GM12874 (cell line): ENCODE measurements at regions not wholly inside any gene's neighbourhood (a gene's known extent, or its start where the extent isn't known, plus 50 kb on each side); places are given as distances from the start of the nearest gene placed in this dataset.

Source experiments
- TF ChIP-seq, protein P1 (sequence below): IDR thresholded peaks from 2 replicates; pipeline ENCODE4 v1.5.1; 2011; ENCODE audit warnings: low read depth, mild to moderate bottlenecking, control low read depth, low read length, moderate library complexity; ENCODE audit not compliant: insufficient read depth

DNA sequence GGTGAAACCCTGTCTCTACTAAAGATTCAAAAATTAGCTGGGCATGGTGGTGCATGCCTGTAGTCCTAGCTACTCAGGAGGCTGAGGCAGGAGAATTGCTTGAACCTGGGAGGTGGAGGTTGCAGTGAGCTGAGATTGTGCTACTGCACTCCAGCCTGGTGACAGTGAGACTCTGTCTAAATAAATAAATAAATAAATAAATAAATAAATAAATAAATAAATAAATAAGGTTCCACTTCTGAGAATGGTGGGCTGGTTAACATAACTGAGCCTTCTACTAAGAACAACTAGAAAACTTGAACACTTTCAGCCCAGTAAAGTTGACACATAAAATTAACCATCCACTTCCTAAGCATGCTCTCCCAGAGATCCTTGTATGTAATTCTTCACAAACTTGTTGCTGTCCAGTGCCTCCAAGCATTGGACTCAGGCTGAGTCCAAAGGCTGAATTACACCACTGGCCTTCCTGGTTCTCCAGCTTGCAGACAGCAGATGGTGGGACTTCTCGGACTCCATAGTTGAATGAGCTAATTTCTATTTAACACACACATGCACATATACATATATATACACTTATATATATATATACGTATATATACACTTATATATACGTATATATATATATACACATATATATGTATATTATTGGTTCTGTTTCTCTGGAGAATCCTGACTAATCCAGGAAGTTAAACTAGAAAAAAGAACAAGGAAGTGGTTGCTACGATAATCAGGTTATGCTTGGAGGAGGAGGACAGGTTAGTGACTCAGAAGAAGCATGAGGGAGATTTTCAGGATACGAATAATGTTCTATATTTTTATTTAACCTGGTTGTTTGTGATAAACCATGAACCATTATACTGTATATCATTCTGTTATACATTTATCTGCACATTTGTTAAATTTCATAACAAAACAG lies 348.8 kb downstream of the METTL4 start:
- TF ChIP-seq, protein P1, sequence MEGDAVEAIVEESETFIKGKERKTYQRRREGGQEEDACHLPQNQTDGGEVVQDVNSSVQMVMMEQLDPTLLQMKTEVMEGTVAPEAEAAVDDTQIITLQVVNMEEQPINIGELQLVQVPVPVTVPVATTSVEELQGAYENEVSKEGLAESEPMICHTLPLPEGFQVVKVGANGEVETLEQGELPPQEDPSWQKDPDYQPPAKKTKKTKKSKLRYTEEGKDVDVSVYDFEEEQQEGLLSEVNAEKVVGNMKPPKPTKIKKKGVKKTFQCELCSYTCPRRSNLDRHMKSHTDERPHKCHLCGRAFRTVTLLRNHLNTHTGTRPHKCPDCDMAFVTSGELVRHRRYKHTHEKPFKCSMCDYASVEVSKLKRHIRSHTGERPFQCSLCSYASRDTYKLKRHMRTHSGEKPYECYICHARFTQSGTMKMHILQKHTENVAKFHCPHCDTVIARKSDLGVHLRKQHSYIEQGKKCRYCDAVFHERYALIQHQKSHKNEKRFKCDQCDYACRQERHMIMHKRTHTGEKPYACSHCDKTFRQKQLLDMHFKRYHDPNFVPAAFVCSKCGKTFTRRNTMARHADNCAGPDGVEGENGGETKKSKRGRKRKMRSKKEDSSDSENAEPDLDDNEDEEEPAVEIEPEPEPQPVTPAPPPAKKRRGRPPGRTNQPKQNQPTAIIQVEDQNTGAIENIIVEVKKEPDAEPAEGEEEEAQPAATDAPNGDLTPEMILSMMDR: no peak

DNA sequence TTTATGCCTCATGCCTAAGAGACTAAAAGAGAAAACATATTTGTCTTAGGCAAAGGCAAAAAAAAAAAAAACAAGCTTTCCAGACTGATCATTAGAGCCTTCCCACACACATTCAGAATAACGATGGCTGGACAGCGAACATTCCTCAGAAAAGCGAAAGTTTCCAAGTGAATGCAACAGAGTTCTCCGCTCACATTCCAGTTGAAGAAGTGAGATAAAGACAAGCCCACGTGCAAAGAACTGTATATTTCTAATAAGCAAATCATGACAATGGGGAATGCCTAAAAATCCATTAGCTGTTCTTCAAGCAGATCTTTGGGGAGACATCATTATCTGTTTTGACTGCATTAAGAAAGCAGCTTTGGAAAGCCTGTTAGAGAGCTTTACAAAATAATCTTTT lies 347.9 kb downstream of the METTL4 start:
- TF ChIP-seq, protein P1: no peak

DNA sequence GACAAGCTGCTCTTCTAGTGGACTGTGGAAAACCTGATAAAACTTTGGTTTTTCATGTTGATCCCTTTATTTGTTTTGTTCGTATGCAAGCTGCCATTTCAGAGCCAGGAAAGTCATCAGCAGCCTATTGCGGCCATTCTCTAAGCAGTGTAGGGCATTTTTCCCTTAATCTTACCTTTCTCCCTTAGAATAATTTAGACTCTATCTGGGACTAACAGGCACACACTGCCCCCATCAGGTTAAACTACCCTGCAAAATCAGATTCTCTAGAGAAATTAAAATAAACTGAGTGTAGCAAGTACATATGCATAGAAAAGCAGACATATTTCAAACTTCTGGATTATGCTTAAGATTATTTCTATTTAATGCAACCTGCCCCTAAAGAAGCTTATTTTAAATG lies 347.5 kb downstream of the METTL4 start:
- TF ChIP-seq, protein P1: peak; percentile 3; the same call in 1 of the 2 replicates

DNA sequence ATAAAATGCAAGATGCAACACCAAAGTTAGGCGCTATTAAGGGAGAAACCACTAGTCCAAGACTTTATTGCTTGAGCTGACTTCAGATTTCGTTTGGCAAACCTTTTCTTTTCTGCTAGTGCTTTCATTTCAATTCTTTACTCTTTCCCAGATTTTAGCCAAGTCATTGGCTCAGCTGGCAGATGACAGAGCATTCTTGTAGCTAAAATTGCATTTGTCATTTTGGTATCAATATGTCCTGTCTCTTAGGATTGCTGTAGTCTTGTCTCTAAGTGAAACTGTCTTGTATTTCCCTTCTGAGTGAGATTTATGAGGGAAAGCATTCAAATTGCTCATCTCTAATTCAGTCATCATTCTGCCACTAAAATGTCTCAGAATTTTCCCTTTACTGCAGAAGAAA lies 335.1 kb downstream of the METTL4 start:
- TF ChIP-seq, protein P1: no peak

DNA sequence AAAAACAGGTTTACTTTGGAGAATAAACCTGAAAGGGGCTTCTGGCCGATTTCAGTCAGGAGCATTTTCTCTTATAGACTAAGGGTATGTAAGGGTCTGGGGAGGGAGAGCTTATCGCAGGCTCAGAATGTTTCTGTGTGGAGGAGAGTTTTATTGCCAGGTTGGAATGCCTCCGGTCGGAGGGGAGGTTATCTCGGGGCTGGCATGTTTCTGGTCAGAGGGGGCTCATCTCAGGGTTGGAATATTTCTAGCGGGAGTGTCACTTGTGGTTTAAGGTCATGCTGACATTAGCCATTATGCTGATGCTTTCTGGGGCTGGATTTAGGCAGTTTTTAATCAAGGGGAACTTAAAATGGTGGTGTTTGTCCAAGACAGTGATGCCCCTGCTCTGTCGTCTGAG lies 333.6 kb downstream of the METTL4 start:
- TF ChIP-seq, protein P1: no peak

DNA sequence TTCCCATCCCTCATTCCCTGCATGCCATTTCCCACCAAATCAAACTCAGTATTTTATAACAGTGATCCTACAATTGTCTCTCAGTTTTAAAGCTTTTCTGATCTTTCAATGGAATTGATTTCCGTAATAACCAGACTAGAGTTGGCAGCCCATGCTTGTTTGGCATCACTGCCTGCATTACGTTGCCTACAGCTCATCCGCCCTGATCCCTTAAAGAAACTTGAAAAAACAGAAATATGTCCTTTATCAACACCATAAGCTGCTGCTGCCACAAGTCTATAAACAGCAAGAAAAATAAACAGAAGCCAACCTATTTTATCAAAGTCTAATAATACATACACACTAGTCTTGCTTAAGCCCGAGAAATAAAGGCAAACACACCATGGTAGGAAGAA lies 331.0 kb downstream of the METTL4 start:
- TF ChIP-seq, protein P1: no peak

DNA sequence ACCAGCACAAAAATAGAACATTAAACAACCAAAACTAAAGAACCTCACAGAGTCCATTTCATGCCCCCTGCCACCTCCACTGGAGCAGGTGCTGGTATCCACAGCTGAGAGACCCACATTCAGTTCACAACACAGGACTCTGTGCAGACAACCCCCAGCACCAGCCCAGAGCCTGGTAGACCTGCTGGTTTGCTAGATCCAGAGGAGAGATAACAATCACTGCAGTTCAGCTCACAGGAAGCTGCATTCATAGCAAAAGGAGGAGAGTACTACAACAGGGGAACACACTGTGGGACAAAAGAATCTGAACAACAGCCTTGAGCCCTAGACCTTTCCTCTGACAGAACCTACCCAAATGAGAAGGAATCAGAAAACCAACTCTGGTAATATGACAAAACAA lies 326.7 kb downstream of the METTL4 start:
- TF ChIP-seq, protein P1: no peak
